C4-2B (cell line): ENCODE measurements at regions not wholly inside any gene's neighbourhood (a gene's known extent, or its start where the extent isn't known, plus 50 kb on each side); places are given as distances from the start of the nearest gene placed in this dataset.

Experiments
- ZFX ChIP-seq: fragments of 450-650 bp; IDR thresholded peaks from 2 replicates; pipeline ENCODE4 v1.6.1; 2017
- TF ChIP-seq, protein P1 (sequence below): fragments of 450-650 bp; conservative IDR thresholded peaks from 2 replicates; pipeline ENCODE4 v1.5.1; 2017; ENCODE audit warnings: mild to moderate bottlenecking

DNA sequence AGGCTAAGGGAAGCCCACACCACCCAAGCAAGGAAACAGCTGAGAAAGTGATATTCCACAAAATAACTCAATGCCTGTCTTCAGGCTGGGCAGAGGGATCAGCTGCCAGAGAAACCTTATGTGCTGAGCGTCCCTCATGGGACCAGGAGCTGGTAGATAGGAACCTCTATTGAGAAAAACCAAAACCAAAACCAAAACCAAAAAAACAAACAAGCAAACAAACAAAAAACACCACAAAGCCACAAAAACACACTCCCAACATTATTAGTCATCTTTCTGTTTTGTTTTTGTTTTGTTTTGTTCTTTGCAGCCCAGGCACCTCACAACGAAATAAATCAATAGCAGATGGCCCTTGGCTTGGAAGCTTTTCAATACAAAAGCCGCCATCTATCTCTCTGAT lies 760.8 kb upstream of the CELF2 start:
- TF ChIP-seq, protein P1, sequence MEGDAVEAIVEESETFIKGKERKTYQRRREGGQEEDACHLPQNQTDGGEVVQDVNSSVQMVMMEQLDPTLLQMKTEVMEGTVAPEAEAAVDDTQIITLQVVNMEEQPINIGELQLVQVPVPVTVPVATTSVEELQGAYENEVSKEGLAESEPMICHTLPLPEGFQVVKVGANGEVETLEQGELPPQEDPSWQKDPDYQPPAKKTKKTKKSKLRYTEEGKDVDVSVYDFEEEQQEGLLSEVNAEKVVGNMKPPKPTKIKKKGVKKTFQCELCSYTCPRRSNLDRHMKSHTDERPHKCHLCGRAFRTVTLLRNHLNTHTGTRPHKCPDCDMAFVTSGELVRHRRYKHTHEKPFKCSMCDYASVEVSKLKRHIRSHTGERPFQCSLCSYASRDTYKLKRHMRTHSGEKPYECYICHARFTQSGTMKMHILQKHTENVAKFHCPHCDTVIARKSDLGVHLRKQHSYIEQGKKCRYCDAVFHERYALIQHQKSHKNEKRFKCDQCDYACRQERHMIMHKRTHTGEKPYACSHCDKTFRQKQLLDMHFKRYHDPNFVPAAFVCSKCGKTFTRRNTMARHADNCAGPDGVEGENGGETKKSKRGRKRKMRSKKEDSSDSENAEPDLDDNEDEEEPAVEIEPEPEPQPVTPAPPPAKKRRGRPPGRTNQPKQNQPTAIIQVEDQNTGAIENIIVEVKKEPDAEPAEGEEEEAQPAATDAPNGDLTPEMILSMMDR: no peak
- TF ChIP-seq ZFX: no peak
